GM19324 (cell line): ENCODE measurements at regions not wholly inside any gene's neighbourhood (a gene's known extent, or its start where the extent isn't known, plus 50 kb on each side); places are given as distances from the start of the nearest gene placed in this dataset.

ENCODE experiments used
- ATAC-seq: cut with Tn5 transposase; IDR thresholded peaks from one replicate; pipeline ENCODE4 v1.9.1; 2021; ENCODE audit warnings: mild to moderate bottlenecking, moderate library complexity; ENCODE audit not compliant: unreplicated experiment, low FRiP score

- no peak for ATAC-seq
Observed at GRCh38 chr2:137729305-137729704, 235.0 kb upstream of the HNMT start.

GRCh38 chr2:137737559-137737958 lies 226.7 kb upstream of the HNMT start:
- ATAC-seq: no peak

GRCh38 chr2:137741784-137742362 lies 222.4 kb upstream of the HNMT start:
- ATAC-seq: no peak

- ATAC-seq: no peak
Observed at GRCh38 chr2:137747509-137747908, 216.8 kb upstream of the HNMT start.

- no peak for ATAC-seq
Observed at GRCh38 chr2:137748533-137748932, 215.7 kb upstream of the HNMT start.

- no peak for ATAC-seq
Observed at GRCh38 chr2:137764646-137765045, 199.6 kb upstream of the HNMT start.

- no peak for ATAC-seq
Observed at GRCh38 chr2:137769406-137769805, 194.9 kb upstream of the HNMT start.

- no peak for ATAC-seq
Observed at GRCh38 chr2:137770166-137770565, 194.1 kb upstream of the HNMT start.

- ATAC-seq: no peak
Observed at GRCh38 chr2:137771064-137771463, 193.2 kb upstream of the HNMT start.

- ATAC-seq: no peak
Observed at GRCh38 chr2:137772451-137772850, 191.8 kb upstream of the HNMT start.

- ATAC-seq: no peak
Observed at GRCh38 chr2:137775529-137775928, 188.7 kb upstream of the HNMT start.

- ATAC-seq: no peak
Observed at GRCh38 chr2:137776697-137777096, 187.6 kb upstream of the HNMT start.

- no peak for ATAC-seq
Observed at GRCh38 chr2:137797641-137798040, 166.6 kb upstream of the HNMT start.

GRCh38 chr2:137799600-137799999 lies 164.7 kb upstream of the HNMT start:
- ATAC-seq: no peak

- no peak for ATAC-seq
Observed at GRCh38 chr2:137800386-137800785, 163.9 kb upstream of the HNMT start.

GRCh38 chr2:137801228-137801627 lies 163.0 kb upstream of the HNMT start:
- ATAC-seq: no peak

- no peak for ATAC-seq
Observed at GRCh38 chr2:137802038-137802437, 162.2 kb upstream of the HNMT start.

GRCh38 chr2:137806068-137806805 lies 158.0 kb upstream of the HNMT start:
- no peak for ATAC-seq

- no peak for ATAC-seq
Observed at GRCh38 chr2:137809252-137809651, 155.0 kb upstream of the HNMT start.

- no peak for ATAC-seq
Observed at GRCh38 chr2:137809837-137810236, 154.4 kb upstream of the HNMT start.

GRCh38 chr2:137812517-137812916 lies 151.8 kb upstream of the HNMT start:
- no peak for ATAC-seq

GRCh38 chr2:137813176-137813575 lies 151.1 kb upstream of the HNMT start:
- ATAC-seq: no peak
